PC-3 (cell line): ENCODE measurements at regions not wholly inside any gene's neighbourhood (a gene's known extent, or its start where the extent isn't known, plus 50 kb on each side); places are given as distances from the start of the nearest gene placed in this dataset.

Experiments used
- ATAC-seq: fragments of 200-7000 bp; cut with Tn5 transposase; 2 replicates; pipeline ENCODE4 v1.9.1; 2020; ENCODE audit warnings: mild to moderate bottlenecking, moderate library complexity
- BruUV-seq: library from RNA; stranded (reverse); fragments of 400-500 nt; replicated peaks from 2 replicates; lab custom pipeline; 2021; lab: Mats Ljungman, UMichigan
- CTCF ChIA-PET: fragments of 300-600 bp; sonication (Branson Sonifier 250); formaldehyde crosslinking; loops from one replicate; lab custom pipeline; 2022; ENCODE audit warnings: antibody characterized with exemption; lab: Charles Lee
- POLR2A ChIA-PET: fragments of 300-600 bp; sonication (Branson Sonifier 250); formaldehyde crosslinking; loops from one replicate; lab custom pipeline; 2022; ENCODE audit warnings: antibody characterized with exemption; ENCODE audit not compliant: unreplicated experiment; lab: Charles Lee
- DNase-seq: peaks from one replicate; pipeline ENCODE4 v3.0.0-alpha.2; 2015
- H2AFZ ChIP-seq: fragments of 300-600 bp; sonication (generic); 2 replicates; pipeline ENCODE4 v1.6.0; 2016; ENCODE audit warnings: antibody characterized with exemption, low read length
- H3F3A ChIP-seq: fragments of 300-600 bp; sonication (generic); one replicate; pipeline ENCODE4 v1.6.0; 2017; ENCODE audit warnings: antibody characterized with exemption, low read length, control low read depth, mild to moderate bottlenecking; ENCODE audit not compliant: unreplicated experiment
- H3K27ac ChIP-seq: fragments of 300-600 bp; sonication (generic); 2 replicates; pipeline ENCODE4 v1.5.1; 2016; ENCODE audit warnings: mild to moderate bottlenecking, low read length
- H3K27me3 ChIP-seq: fragments of 300-600 bp; sonication (generic); 2 replicates; pipeline ENCODE4 v1.6.1; 2016; ENCODE audit warnings: low read length, mixed read lengths
- H3K36me3 ChIP-seq: fragments of 300-600 bp; sonication (generic); 2 replicates; pipeline ENCODE4 v1.6.1; 2016; ENCODE audit warnings: low read depth, mixed run types, low read length, mixed read lengths
- H3K4me1 ChIP-seq: fragments of 300-600 bp; sonication (generic); 2 replicates; pipeline ENCODE4 v1.5.1; 2016; ENCODE audit warnings: low read length; ENCODE audit not compliant: insufficient read depth
- H3K4me2 ChIP-seq: fragments of 300-600 bp; sonication (generic); 2 replicates; pipeline ENCODE4 v1.6.0; 2016; ENCODE audit warnings: low read length
- H3K4me3 ChIP-seq: fragments of 300-600 bp; sonication (generic); 2 replicates; pipeline ENCODE4 v1.5.1; 2016; ENCODE audit warnings: mild to moderate bottlenecking, low read length, mixed read lengths
- H3K79me2 ChIP-seq: fragments of 300-600 bp; sonication (generic); 2 replicates; pipeline ENCODE4 v1.6.1; 2017; ENCODE audit warnings: low read length, mixed read lengths
- H3K9ac ChIP-seq: fragments of 300-600 bp; sonication (generic); 2 replicates; pipeline ENCODE4 v1.6.0; 2016; ENCODE audit warnings: mild to moderate bottlenecking, low read length
- H3K9me2 ChIP-seq: fragments of 300-600 bp; sonication (generic); replicated peaks from 2 replicates; pipeline ENCODE4 v1.6.1; 2016; ENCODE audit warnings: mixed run types, low read length, mixed read lengths
- H3K9me3 ChIP-seq: fragments of 300-600 bp; sonication (generic); 2 replicates; pipeline ENCODE4 v1.6.1; 2016; ENCODE audit warnings: low read length, mixed read lengths
- H4K20me1 ChIP-seq: fragments of 300-600 bp; sonication (generic); 2 replicates; pipeline ENCODE4 v1.6.1; 2016; ENCODE audit warnings: low read length, mixed read lengths
- CTCF ChIP-seq: fragments of 300-600 bp; sonication (generic); conservative IDR thresholded peaks from 2 replicates; pipeline ENCODE4 v1.5.1; 2017; ENCODE audit warnings: antibody characterized with exemption, low read depth, mild to moderate bottlenecking, low read length
- EZH2 ChIP-seq: fragments of 300-600 bp; sonication (generic); IDR thresholded peaks from one replicate; pipeline ENCODE4 v1.6.1; 2017; ENCODE audit warnings: antibody characterized with exemption, mild to moderate bottlenecking, low read length; ENCODE audit not compliant: unreplicated experiment
- EZH2phosphoT487 ChIP-seq: fragments of 300-600 bp; sonication (generic); IDR thresholded peaks from 2 replicates; pipeline ENCODE4 v1.6.1; 2018; ENCODE audit warnings: mild to moderate bottlenecking, antibody characterized with exemption, low read length, borderline replicate concordance
- intact Hi-C: fragments of 100-400 bp; cut with micrococcal nuclease; formaldehyde crosslinking; loops from 2 replicates; pipeline ENCODE4 v1.9.0; 2023

- intact Hi-C loops = no loop called here
Measured at GRCh38 chr1:231099996-231100767, 60.1 kb upstream of the FAM89A start.

GRCh38 chr1:231099311-231099710 lies 59.3 kb upstream of the FAM89A start:
- BruUV-seq = no TSS peak
- Histone ChIP-seq H3K36me3 (no peaks in the 10 kb centered on the region), H3K4me1 (no peaks in the 10 kb centered on the region), H3F3A (no peaks in the 10 kb centered on the region), H3K4me3 (no peak overlapping the region), H2AFZ (no peak overlapping the region), H3K4me2 (no peak overlapping the region), H3K9me3 (no peaks in the 10 kb centered on the region), H3K9ac (no peak overlapping the region), H3K27ac (no peak overlapping the region), H3K79me2 (no peaks in the 10 kb centered on the region), H3K9me2 (no peaks in the 10 kb centered on the region), H3K27me3 (peaks cover 61% of the 10 kb centered on the region), H4K20me1 (no peaks in the 10 kb centered on the region)
- TF ChIP-seq EZH2 (no peak), EZH2phosphoT487 (no peak), CTCF (no peak)
- ChIA-PET POLR2A (no interaction called here), CTCF (no interaction called here)
- ATAC-seq (no peak), DNase-seq (no peak)
- intact Hi-C loops = no loop called here

More at GRCh38 chr1:231099996-231100767, 60.1 kb upstream of the FAM89A start:
- no peak for TF ChIP-seq EZH2
- no peak for TF ChIP-seq EZH2phosphoT487
- TF ChIP-seq CTCF = no peak
- Histone ChIP-seq H3K79me2 (no peaks in the 10 kb centered on the region), H3K9ac (no peak overlapping the region), H3K4me3 (no peak overlapping the region), H3K4me1 (no peaks in the 10 kb centered on the region), H3K27ac (no peak overlapping the region), H3K36me3 (no peaks in the 10 kb centered on the region), H4K20me1 (no peaks in the 10 kb centered on the region), H3K9me3 (no peaks in the 10 kb centered on the region), H3F3A (no peaks in the 10 kb centered on the region), H2AFZ (no peak overlapping the region), H3K4me2 (no peak overlapping the region), H3K27me3 (peaks cover 52% of the 10 kb centered on the region), H3K9me2 (no peaks in the 10 kb centered on the region)
- no TSS peak for BruUV-seq
- CTCF ChIA-PET = no interaction called here
- ATAC-seq = no peak
- no peak for DNase-seq
- POLR2A ChIA-PET = no interaction called here

GRCh38 chr1:231095595-231095994 lies 55.5 kb upstream of the FAM89A start:
- Histone ChIP-seq H3K9me3 (no peaks in the 10 kb centered on the region), H3K27me3 (peaks cover 72% of the 10 kb centered on the region), H3K27ac (no peak overlapping the region), H4K20me1 (no peaks in the 10 kb centered on the region), H3K79me2 (no peaks in the 10 kb centered on the region), H3K4me3 (no peak overlapping the region), H3F3A (no peaks in the 10 kb centered on the region), H3K4me2 (no peak overlapping the region), H2AFZ (no peak overlapping the region), H3K36me3 (no peaks in the 10 kb centered on the region), H3K9ac (no peak overlapping the region), H3K9me2 (no peaks in the 10 kb centered on the region), H3K4me1 (no peaks in the 10 kb centered on the region)
- ATAC-seq (no peak), DNase-seq (no peak)
- ChIA-PET CTCF (no interaction called here), POLR2A (no interaction called here)
- BruUV-seq = no TSS peak
- TF ChIP-seq CTCF (no peak), EZH2phosphoT487 (no peak), EZH2 (no peak)
- intact Hi-C loops = no loop called here
